HG03354 (cell line): ENCODE measurements at regions not wholly inside any gene's neighbourhood (a gene's known extent, or its start where the extent isn't known, plus 50 kb on each side); places are given as distances from the start of the nearest gene placed in this dataset.

Experiments
- ATAC-seq: cut with Tn5 transposase; IDR thresholded peaks from one replicate; pipeline ENCODE4 v1.9.1; 2021; ENCODE audit warnings: mild to moderate bottlenecking; ENCODE audit not compliant: unreplicated experiment, poor library complexity, severe bottlenecking

GRCh38 chr17:33798308-33798707 is 456.8 kb upstream of the CCL2 start:
- no peak for ATAC-seq

- ATAC-seq = no peak
Observed at GRCh38 chr17:33802349-33803198, 452.5 kb upstream of the CCL2 start.

GRCh38 chr17:33803199-33803685 is 451.8 kb upstream of the CCL2 start:
- no peak for ATAC-seq

DNA sequence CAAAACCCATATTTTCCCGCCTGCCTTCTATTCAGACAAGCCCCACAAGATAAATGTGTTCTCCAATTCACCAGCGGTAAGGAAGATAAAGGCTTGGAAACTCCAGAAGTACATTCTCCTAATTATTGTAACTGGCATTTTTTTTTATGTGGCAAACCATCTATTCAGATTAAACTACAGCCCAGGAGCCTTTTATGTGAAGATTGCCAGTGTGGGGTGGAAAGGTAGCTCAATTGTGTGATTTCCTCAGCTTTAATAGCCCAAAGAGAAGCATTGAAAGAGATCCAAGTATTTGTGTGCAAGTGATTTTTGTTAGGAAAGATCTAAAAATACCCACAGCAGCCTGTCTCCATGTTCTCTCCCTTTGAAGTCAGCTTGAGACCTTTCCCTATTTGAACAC is 451.4 kb upstream of the CCL2 start:
- no peak for ATAC-seq

- ATAC-seq = no peak
Observed at GRCh38 chr17:33804401-33804800, 450.7 kb upstream of the CCL2 start.

GRCh38 chr17:33806631-33807030 is 448.5 kb upstream of the CCL2 start:
- ATAC-seq = no peak

- ATAC-seq = no peak
Observed at GRCh38 chr17:33809748-33810147, 445.3 kb upstream of the CCL2 start.

GRCh38 chr17:33811004-33811760 is 443.9 kb upstream of the CCL2 start:
- no peak for ATAC-seq

- no peak for ATAC-seq
Observed at GRCh38 chr17:33811984-33812577, 443.0 kb upstream of the CCL2 start.

DNA sequence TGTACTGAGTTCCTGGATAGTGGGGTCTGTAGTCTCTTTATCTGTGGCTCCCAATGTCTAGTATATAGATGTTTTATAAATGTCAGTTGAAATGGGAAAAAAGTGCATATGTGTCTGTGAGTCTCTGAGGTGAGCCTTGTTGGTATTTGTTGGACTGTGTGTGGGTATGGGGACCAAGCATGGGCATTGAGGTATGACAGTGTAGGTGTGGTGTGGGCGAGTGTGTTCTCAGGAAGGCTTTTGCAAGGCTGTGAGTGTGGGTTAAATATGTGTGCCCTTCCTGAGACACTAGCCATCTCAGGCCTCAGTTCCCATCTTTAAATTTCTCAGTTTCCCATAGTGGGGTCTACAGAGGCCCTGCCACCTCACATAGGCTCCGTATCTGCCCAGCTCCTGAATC is 440.2 kb upstream of the CCL2 start:
- ATAC-seq = no peak

DNA sequence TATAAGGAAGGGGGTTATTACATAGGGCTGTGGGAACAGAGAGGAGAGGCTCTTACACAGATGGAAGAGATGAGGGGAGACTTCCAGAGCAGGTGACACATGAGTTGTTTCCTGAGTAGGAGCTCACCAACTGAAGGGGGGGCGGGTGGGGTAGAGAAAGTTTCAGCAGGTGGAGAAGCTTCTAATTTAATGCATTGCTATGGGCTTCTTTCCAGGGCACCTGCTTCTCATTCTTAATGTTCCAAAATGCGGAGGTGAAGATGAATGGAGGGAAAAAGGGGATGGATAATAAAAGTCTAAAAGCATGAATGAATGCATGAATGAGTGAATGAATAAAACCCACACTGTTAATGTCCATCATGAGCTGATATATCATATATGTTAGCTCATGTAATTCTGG is 439.0 kb upstream of the CCL2 start:
- ATAC-seq = no peak

DNA sequence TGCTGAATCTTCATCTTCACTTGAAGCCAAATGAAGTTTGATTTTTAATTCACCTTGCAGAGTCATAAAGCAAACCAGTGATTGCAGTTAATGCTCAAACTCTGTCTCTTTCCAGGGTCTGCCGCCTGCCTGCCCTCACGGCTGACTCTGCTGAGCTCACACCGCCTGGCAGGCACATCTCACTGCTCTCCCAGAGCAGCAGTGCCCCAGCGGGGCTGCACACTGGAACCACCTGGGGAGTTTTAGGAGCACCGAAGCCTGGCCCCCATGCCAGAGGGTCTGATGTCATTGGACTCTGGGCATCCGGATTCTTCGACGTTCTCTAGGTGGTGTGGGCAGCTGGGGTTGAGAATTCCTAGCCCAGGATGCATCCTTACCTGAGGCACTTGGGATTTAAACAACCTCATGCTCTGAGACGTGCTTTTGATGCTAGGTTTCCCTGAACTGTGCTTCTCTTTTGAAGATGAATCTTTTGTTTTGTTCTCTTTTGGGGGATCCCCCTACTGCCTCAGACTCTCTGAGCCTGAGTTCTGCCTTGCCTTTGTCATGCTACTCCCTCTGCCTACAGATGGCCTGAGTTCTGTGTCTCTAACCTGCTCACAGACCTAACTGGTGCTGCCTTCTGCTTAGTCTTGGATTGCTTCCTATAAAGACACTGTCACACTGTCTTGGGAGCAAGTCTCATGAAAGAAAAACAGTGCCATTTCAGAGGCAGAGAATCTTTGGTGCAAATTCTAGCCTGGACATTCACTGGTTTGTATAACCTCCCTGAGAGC is 438.1 kb upstream of the CCL2 start:
- ATAC-seq = no peak

- ATAC-seq = no peak
Observed at GRCh38 chr17:33819539-33819938, 435.5 kb upstream of the CCL2 start.

- no peak for ATAC-seq
Observed at GRCh38 chr17:33832262-33832661, 422.8 kb upstream of the CCL2 start.

DNA sequence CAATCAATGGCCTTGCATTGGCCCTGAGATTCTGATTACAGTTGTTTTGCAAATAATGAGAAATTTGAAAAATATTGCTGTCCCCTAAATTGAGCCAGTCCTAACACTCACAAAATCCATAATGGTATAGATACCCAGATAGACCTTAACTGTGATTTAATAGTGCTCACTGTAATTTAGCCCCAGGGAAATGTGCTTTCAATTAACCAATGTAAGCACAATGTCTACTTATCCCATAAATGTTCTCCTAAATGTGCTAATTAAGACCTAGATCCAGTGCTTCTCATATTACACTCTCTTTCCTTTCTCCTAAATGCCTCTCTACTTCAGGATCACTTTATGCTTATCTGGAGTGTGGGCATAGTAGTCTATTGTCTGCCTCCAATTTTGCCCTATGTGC is 417.8 kb upstream of the CCL2 start:
- ATAC-seq = no peak

GRCh38 chr17:33838281-33838680 is 416.8 kb upstream of the CCL2 start:
- no peak for ATAC-seq

GRCh38 chr17:33847900-33848299 is 407.2 kb upstream of the CCL2 start:
- ATAC-seq = no peak

- ATAC-seq = no peak
Observed at GRCh38 chr17:33848433-33848832, 406.7 kb upstream of the CCL2 start.

DNA sequence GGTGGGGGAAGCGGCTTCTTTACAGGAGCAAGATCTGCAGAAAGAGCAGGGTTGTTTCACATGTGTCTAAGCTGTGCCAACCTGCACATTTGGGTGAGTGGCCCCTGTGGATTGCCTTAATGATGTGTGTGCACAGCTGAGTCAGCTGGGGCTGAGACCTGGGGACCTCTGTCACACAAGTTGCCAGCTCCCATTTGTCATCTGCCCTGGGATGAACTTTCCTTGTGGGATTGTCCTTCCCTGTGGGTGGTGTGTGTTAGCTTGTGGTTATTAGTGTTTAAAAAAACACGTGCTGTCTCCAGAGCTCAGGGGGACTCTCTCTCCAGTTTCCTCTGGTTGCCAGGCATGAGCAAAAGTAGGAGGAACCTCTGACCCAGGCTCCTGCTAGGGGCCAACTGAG is 400.5 kb upstream of the CCL2 start:
- no peak for ATAC-seq

DNA sequence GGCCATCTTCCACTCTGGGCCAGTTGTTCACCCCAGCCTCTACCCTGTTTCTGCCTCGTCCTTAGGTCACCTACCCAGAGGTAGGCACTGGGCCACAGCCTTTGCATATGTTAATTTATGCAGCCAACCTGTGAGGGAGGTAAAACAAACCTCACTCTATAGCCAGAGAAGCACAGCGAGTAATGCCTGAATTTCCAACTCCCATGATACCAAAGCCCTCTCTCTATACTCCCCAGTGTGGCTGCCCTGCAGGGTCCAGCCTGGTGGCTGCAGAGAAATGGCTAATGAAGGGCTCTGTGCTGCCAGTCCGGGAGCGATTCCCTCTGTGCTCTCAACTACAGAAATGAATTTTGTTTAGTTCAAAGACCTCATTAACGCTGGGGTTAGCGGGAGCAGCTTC is 397.0 kb upstream of the CCL2 start:
- ATAC-seq = no peak
